Right cardiac atrium (tissue), 5 donors: ENCODE measurements at regions not wholly inside any gene's neighbourhood (a gene's known extent, or its start where the extent isn't known, plus 50 kb on each side); places are given as distances from the start of the nearest gene placed in this dataset.

Experiments used
- ATAC-seq, 2 donors: fragments of 200-7000 bp; cut with Tn5 transposase; one replicate each; pipeline versions ENCODE4 v1.8.0 to v1.9.1; 2020; ENCODE audit warnings: moderate library complexity in 2 of 2, mild to moderate bottlenecking in 1 of 2
- DNase-seq, 3 donors: peaks; one replicate each; pipeline ENCODE4 v3.0.0-alpha.2; 2020
- H3K27ac ChIP-seq: one replicate; pipeline ENCODE4 v1.5.1; 2013; ENCODE audit warnings: mild to moderate bottlenecking, low read length, control low read depth, moderate library complexity
- H3K27me3 ChIP-seq: one replicate; pipeline ENCODE4 v1.6.1; 2013; ENCODE audit not compliant: control insufficient read depth, insufficient read depth
- H3K4me1 ChIP-seq: one replicate; pipeline ENCODE4 v1.6.1; 2013; ENCODE audit warnings: low read length; ENCODE audit not compliant: control insufficient read depth, insufficient read depth
- H3K4me3 ChIP-seq: one replicate; pipeline ENCODE4 v1.5.1; 2013; ENCODE audit warnings: low read length, control low read depth
- H3K9me3 ChIP-seq: one replicate; pipeline ENCODE4 v1.6.1; 2013; ENCODE audit warnings: low read length; ENCODE audit not compliant: control insufficient read depth
- WGBS: extraction: QIAGEN DNeasy Blood & Tissue Kit; methylation state at CpG from one replicate; pipeline ENCODE4 v1.1.7; 2013; 5-methylcytosine and 5-hydroxymethylcytosine counted together
- intact Hi-C, 4 donors: fragments of 100-400 bp; cut with DNase I; formaldehyde crosslinking; loops; one replicate each; pipeline versions ENCODE4 v1.11.0 to v1.14.0; 2022 to 2023
- donor health status: healthy with polysubstance abuse.
- donor health status: DM: no; HTN: yes; CAD: no.
- donor health status: DM: no; HTN: no; CAD: no.
- donor health status: DM: no; HTN: yes; CAD: no; lungs with severe emphysema.
- donor health status: DM: yes; HTN: yes; CAD: no.

GRCh38 chr4:188623314-188623854 lies 484.1 kb downstream of the TRIML1 start:
- WGBS = 65% methylated on average over 4 of the region's 4 CpGs
- no peak for ATAC-seq
- H3K27me3 ChIP-seq = no peaks in the 10 kb centered on the region
- no peak for DNase-seq
- H3K27ac ChIP-seq = no peak overlapping the region
- no peaks in the 10 kb centered on the region for H3K4me1 ChIP-seq
- no peak overlapping the region for H3K4me3 ChIP-seq
- intact Hi-C loops = no loop called here
- H3K9me3 ChIP-seq = no peaks in the 10 kb centered on the region

- intact Hi-C loops = no loop called here
- Histone ChIP-seq H3K4me3 (no peak overlapping the region), H3K27ac (no peak overlapping the region), H3K4me1 (no peaks in the 10 kb centered on the region), H3K9me3 (no peaks in the 10 kb centered on the region), H3K27me3 (no peaks in the 10 kb centered on the region)
- WGBS = 40% methylated on average over 4 of the region's 4 CpGs
- ATAC-seq = no peak
- no peak for DNase-seq
These were observed 485.1 kb downstream of the TRIML1 start for GRCh38 chr4:188624370-188624769.

GRCh38 chr4:188627892-188628291 lies 488.7 kb downstream of the TRIML1 start:
- H3K27ac ChIP-seq = no peak overlapping the region
- intact Hi-C loops = no loop called here
- ATAC-seq = no peak
- no peak for DNase-seq
- H3K4me3 ChIP-seq = no peak overlapping the region
- 79% methylated on average over 1 of the region's 1 CpG for WGBS
- no peaks in the 10 kb centered on the region for H3K27me3 ChIP-seq
- no peaks in the 10 kb centered on the region for H3K9me3 ChIP-seq
- no peaks in the 10 kb centered on the region for H3K4me1 ChIP-seq

GRCh38 chr4:188639479-188640100 lies 500.3 kb downstream of the TRIML1 start:
- WGBS = 49% methylated on average over 4 of the region's 4 CpGs
- intact Hi-C loops = no loop called here
- Histone ChIP-seq H3K4me1 (no peaks in the 10 kb centered on the region), H3K4me3 (no peak overlapping the region), H3K27ac (no peak overlapping the region), H3K27me3 (no peaks in the 10 kb centered on the region), H3K9me3 (no peaks in the 10 kb centered on the region)
- ATAC-seq (no peak), DNase-seq (no peak)

GRCh38 chr4:188647820-188648370 lies 508.7 kb downstream of the TRIML1 start:
- Histone ChIP-seq H3K4me3 (no peak overlapping the region), H3K4me1 (no peaks in the 10 kb centered on the region), H3K27me3 (no peaks in the 10 kb centered on the region), H3K27ac (no peak overlapping the region), H3K9me3 (no peaks in the 10 kb centered on the region)
- no peak for DNase-seq
- intact Hi-C loops = no loop called here
- no peak for ATAC-seq
- WGBS = 60% methylated on average over 2 of the region's 2 CpGs

- ATAC-seq (no peak), DNase-seq (no peak)
- Histone ChIP-seq H3K9me3 (no peaks in the 10 kb centered on the region), H3K4me3 (no peak overlapping the region), H3K27ac (no peak overlapping the region), H3K4me1 (no peaks in the 10 kb centered on the region), H3K27me3 (no peaks in the 10 kb centered on the region)
- WGBS = 75% methylated on average over 7 of the region's 7 CpGs
- intact Hi-C loops = no loop called here
These were observed 510.4 kb downstream of the TRIML1 start for GRCh38 chr4:188649635-188650034.

- intact Hi-C loops = no loop called here
- Histone ChIP-seq H3K4me1 (no peaks in the 10 kb centered on the region), H3K27ac (no peak overlapping the region), H3K27me3 (no peaks in the 10 kb centered on the region), H3K9me3 (no peaks in the 10 kb centered on the region), H3K4me3 (no peak overlapping the region)
- DNase-seq = no peak
- no peak for ATAC-seq
- 61% methylated on average over 4 of the region's 4 CpGs for WGBS
These were observed 511.3 kb downstream of the TRIML1 start for GRCh38 chr4:188650516-188650915.

- DNase-seq (no peak), ATAC-seq (no peak)
- Histone ChIP-seq H3K27ac (no peak overlapping the region), H3K27me3 (no peaks in the 10 kb centered on the region), H3K4me3 (no peak overlapping the region), H3K9me3 (no peaks in the 10 kb centered on the region), H3K4me1 (no peaks in the 10 kb centered on the region)
- 76% methylated on average over 5 of the region's 5 CpGs for WGBS
- intact Hi-C loops = no loop called here
These were observed 518.1 kb downstream of the TRIML1 start for GRCh38 chr4:188657365-188657764.

GRCh38 chr4:188658958-188659522 lies 519.8 kb downstream of the TRIML1 start:
- Histone ChIP-seq H3K4me1 (no peaks in the 10 kb centered on the region), H3K9me3 (no peaks in the 10 kb centered on the region), H3K27me3 (no peaks in the 10 kb centered on the region), H3K4me3 (no peak overlapping the region), H3K27ac (no peak overlapping the region)
- no peak for ATAC-seq
- intact Hi-C loops = no loop called here
- WGBS = 86% methylated on average over 48 of the region's 48 CpGs
- peak in 1 of 3 donors; percentile 52 for DNase-seq

GRCh38 chr4:188660796-188661195 lies 521.6 kb downstream of the TRIML1 start:
- Histone ChIP-seq H3K4me3 (no peak overlapping the region), H3K4me1 (no peaks in the 10 kb centered on the region), H3K9me3 (no peaks in the 10 kb centered on the region), H3K27ac (no peak overlapping the region), H3K27me3 (no peaks in the 10 kb centered on the region)
- intact Hi-C loops = no loop called here
- 73% methylated on average over 7 of the region's 7 CpGs for WGBS
- ATAC-seq (peak in 1 of 2 donors; percentile 11), DNase-seq (no peak)

- Histone ChIP-seq H3K27ac (no peak overlapping the region), H3K27me3 (no peaks in the 10 kb centered on the region), H3K9me3 (no peaks in the 10 kb centered on the region), H3K4me1 (no peaks in the 10 kb centered on the region), H3K4me3 (no peak overlapping the region)
- 83% methylated on average over 2 of the region's 2 CpGs for WGBS
- no peak for DNase-seq
- intact Hi-C loops = no loop called here
- no peak for ATAC-seq
These were observed 522.3 kb downstream of the TRIML1 start for GRCh38 chr4:188661502-188661901.
